ENCODE measurements at regions not wholly inside any gene's neighbourhood (a gene's known extent, or its start where the extent isn't known, plus 50 kb on each side); places are given as distances from the start of the nearest gene placed in this dataset.

DNA sequence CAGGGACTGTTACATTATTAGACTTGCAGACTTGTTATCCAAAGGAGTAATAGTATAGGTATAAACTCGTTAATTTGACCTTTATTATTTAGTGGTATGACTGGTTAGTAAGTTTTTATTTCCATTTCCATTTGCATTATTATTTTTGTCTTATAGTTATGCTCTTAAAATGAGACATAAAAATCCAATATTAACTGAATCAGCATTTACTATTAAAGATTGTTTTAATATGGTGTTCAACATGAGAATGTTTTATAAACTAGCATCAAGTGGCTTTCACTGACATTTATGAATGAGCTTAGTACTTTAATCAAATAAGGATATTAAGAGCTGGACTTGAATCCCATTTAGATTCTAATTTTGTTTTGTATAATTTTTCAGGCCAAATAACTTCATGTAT lies 228.1 kb upstream of the HAND2 start:
- no peak for TF ChIP-seq CTCF (conservative IDR thresholded peaks at IDR 0.05; ENCODE audit: low read length)
- no peak for TF ChIP-seq EZH2phosphoT487 (IDR thresholded peaks at IDR 0.05; ENCODE audit: borderline replicate concordance)

Measured in Loucy (cell line).